ENCODE measurements at regions not wholly inside any gene's neighbourhood (a gene's known extent, or its start where the extent isn't known, plus 50 kb on each side); places are given as distances from the start of the nearest gene placed in this dataset.

- TF ChIP-seq CTCF (conservative IDR thresholded peaks at IDR 0.05 in 1 of 2, IDR thresholded peaks at IDR 0.05 in 1 of 2; ENCODE audit: extremely low read depth in 1 of 2, insufficient read depth in 1 of 2, low read depth in 1 of 2, low read length in 2 of 2) = no peak
- no peak for TF ChIP-seq EZH2 (IDR thresholded peaks at IDR 0.05; ENCODE audit: borderline replicate concordance, low read length)
These were observed 129.9 kb upstream of the ARID1B start for GRCh38 chr6:156647140-156647784.

Measured in mammary epithelial cell (primary cell).